Muscle layer of colon (tissue), 2 donors: ENCODE measurements at regions not wholly inside any gene's neighbourhood (a gene's known extent, or its start where the extent isn't known, plus 50 kb on each side); places are given as distances from the start of the nearest gene placed in this dataset.
"Not testable (repeated sequence)": the region's sequence is repeated elsewhere in the genome, so short reads cannot be mapped to it uniquely, and the experiment has no call there.

ENCODE experiments used
- H3K27ac ChIP-seq: one replicate; pipeline ENCODE4 v1.7.0; 2013; ENCODE audit warnings: low read depth, mild to moderate bottlenecking, low read length, moderate library complexity
- H3K27me3 ChIP-seq, 2 donors: one replicate each; pipeline ENCODE4 v1.7.0; 2013; ENCODE audit warnings: low read length in 2 of 2, mild to moderate bottlenecking in 2 of 2; ENCODE audit not compliant: insufficient read depth in 2 of 2, control insufficient read depth in 1 of 2
- H3K36me3 ChIP-seq: one replicate; pipeline ENCODE4 v1.7.0; 2013; ENCODE audit warnings: mild to moderate bottlenecking, low read length; ENCODE audit not compliant: insufficient read depth
- H3K4me1 ChIP-seq: one replicate; pipeline ENCODE4 v1.7.0; 2013; ENCODE audit warnings: mild to moderate bottlenecking, low read length; ENCODE audit not compliant: insufficient read depth
- H3K4me3 ChIP-seq, 2 donors: one replicate each; pipeline ENCODE4 v1.7.0; 2013; ENCODE audit warnings: low read length in 2 of 2, low read depth in 1 of 2, mild to moderate bottlenecking in 1 of 2, moderate library complexity in 1 of 2
- H3K9ac ChIP-seq: one replicate; pipeline ENCODE4 v1.7.0; 2013; ENCODE audit warnings: low read length
- H3K9me3 ChIP-seq: one replicate; pipeline ENCODE4 v1.7.0; 2013; ENCODE audit warnings: mild to moderate bottlenecking, low read length
- donor health status: abdominal sarcoma.
- donor health status: Adenocarcinoma of cecum.

GRCh38 chr6:105873211-105873704 is 212.9 kb upstream of the PRDM1 start:
- H3K36me3 ChIP-seq: no peaks in the 10 kb centered on the region
- H3K9me3 ChIP-seq: no peaks in the 10 kb centered on the region
- peaks cover 0 to 5% of the 10 kb centered on the region in 2 donors for H3K27me3 ChIP-seq
- no peaks in the 10 kb centered on the region for H3K4me1 ChIP-seq
- H3K27ac ChIP-seq: no peak overlapping the region
- no peak overlapping the region for H3K4me3 ChIP-seq
- H3K9ac ChIP-seq: no peak overlapping the region

GRCh38 chr6:105872249-105872648 is 213.9 kb upstream of the PRDM1 start:
- Histone ChIP-seq H3K9ac (no peak overlapping the region), H3K27ac (no peak overlapping the region), H3K4me3 (no peak overlapping the region), H3K27me3 (no peaks in the 10 kb centered on the region), H3K9me3 (no peaks in the 10 kb centered on the region), H3K36me3 (no peaks in the 10 kb centered on the region), H3K4me1 (no peaks in the 10 kb centered on the region)

DNA sequence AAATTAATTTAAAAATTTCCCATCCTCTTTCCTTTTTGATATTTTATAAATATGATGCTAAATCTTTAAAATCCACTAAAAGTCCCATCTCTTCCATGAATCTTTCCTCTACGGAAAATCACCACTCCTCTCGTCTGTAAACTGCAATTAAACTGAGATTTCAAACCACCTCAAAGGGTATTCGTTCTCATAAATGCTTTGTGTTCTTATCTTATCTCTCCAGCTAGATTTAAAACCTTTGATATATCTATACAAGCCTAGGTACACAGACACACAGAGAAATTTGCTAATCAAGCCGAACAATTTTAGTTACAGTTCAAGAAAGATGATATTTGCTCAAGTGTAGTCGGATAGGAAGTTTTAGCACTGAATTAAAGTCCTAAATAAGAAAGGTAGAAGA is 214.6 kb upstream of the PRDM1 start:
- Histone ChIP-seq H3K9ac (no peak overlapping the region), H3K27me3 (no peaks in the 10 kb centered on the region), H3K27ac (no peak overlapping the region)

DNA sequence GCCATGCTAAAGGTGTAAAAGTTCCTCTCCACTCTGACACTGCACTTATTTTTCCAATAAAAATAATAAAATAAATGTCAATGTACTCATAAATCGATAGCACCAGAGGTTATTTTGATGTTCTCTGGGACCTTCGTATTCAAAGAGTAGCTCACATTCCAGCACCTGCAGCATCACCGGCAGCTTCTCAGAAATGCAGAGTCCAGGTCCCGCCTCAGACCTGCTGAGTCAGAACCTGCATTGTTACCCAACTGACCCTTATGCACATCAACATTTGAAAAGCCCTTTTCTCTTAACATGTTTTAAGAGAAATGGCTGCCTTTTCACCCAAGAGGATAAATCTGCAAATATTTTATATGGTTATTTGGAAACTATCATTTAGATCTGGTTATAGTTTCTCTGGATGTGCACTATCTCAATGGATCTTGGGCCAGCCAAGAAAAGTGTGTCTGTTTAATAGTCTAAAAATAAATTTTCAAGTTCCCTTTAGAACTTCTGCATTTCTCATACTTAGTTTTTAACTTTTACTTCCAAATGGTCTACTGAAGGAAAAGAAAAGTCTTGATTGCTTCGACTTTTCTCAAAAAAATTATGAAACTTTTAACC is 216.2 kb upstream of the PRDM1 start:
- no peak overlapping the region for H3K27ac ChIP-seq
- H3K9ac ChIP-seq: no peak overlapping the region
- no peaks in the 10 kb centered on the region for H3K36me3 ChIP-seq
- no peak overlapping the region for H3K4me3 ChIP-seq
- H3K4me1 ChIP-seq: no peaks in the 10 kb centered on the region
- no peaks in the 10 kb centered on the region for H3K27me3 ChIP-seq
- H3K9me3 ChIP-seq: no peaks in the 10 kb centered on the region

More for the DNA sequence above, 214.6 kb upstream of the PRDM1 start:
- Histone ChIP-seq H3K4me1 (no peaks in the 10 kb centered on the region), H3K36me3 (no peaks in the 10 kb centered on the region), H3K4me3 (no peak overlapping the region), H3K9me3 (no peaks in the 10 kb centered on the region)

DNA sequence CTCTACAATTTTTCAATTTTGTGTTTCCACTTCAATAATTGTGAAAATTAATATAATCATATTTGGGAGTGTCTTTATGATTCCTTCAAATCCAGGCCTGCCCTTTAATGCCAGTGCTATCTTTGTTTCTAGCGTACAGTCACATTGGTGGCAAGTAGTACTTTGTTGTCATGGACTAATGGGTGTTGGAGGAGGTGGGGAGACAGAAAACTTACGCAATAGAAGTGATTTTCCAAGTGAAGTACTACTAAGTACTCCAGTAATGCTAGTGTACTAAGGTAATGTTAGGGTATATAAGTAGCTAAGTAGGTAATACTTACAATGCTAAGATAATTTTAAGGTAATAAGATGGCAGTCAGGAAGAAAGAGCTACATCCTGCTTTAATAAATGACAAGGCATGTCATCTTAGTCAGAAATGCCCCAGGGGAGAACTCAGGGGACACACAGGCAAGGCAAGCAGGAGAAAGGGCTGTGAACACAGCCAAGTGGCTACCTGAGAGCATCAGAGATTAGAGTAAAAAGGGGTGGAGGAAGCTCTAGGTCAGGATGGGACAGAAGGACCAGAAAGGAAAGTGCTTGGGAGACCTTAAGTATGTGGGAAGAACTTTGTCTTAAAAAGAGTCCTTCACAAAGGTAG is 217.2 kb upstream of the PRDM1 start:
- Histone ChIP-seq H3K9me3 (no peaks in the 10 kb centered on the region), H3K27me3 (no peaks in the 10 kb centered on the region), H3K4me3 (no peak overlapping the region), H3K27ac (no peak overlapping the region), H3K9ac (no peak overlapping the region), H3K36me3 (no peaks in the 10 kb centered on the region), H3K4me1 (no peaks in the 10 kb centered on the region)

DNA sequence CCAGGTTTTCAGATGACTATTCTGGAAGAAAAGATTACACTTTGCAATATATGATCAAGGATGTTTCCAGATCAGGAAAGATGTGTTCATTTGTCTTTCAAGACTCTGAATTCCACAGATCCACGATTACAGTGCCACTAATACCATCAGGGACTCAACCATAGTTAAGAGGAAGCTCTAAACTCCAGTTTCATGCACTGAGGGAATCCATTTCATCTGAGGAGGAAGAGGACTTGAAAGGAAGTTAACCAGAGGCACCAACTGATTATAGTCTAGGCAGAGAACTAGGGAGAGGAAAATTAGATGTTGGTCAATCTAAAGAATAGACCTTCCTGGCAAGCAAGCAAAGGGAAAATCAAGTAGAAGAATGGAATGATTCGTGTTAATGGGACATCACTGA is 218.3 kb upstream of the PRDM1 start:
- no peaks in the 10 kb centered on the region for H3K36me3 ChIP-seq
- H3K9me3 ChIP-seq: no peaks in the 10 kb centered on the region
- H3K4me3 ChIP-seq: no peak overlapping the region
- H3K27ac ChIP-seq: no peak overlapping the region
- H3K27me3 ChIP-seq: no peaks in the 10 kb centered on the region
- H3K4me1 ChIP-seq: no peaks in the 10 kb centered on the region
- no peak overlapping the region for H3K9ac ChIP-seq

GRCh38 chr6:105867277-105867676 is 218.9 kb upstream of the PRDM1 start:
- Histone ChIP-seq H3K27ac (no peak overlapping the region), H3K4me1 (no peaks in the 10 kb centered on the region), H3K36me3 (no peaks in the 10 kb centered on the region), H3K9me3 (no peaks in the 10 kb centered on the region), H3K9ac (no peak overlapping the region), H3K4me3 (no peak overlapping the region), H3K27me3 (no peaks in the 10 kb centered on the region)

- H3K4me1 ChIP-seq: no peaks in the 10 kb centered on the region
- H3K27ac ChIP-seq: no peak overlapping the region
- no peak overlapping the region for H3K9ac ChIP-seq
Observed at GRCh38 chr6:105862936-105863607, 223.1 kb upstream of the PRDM1 start.

DNA sequence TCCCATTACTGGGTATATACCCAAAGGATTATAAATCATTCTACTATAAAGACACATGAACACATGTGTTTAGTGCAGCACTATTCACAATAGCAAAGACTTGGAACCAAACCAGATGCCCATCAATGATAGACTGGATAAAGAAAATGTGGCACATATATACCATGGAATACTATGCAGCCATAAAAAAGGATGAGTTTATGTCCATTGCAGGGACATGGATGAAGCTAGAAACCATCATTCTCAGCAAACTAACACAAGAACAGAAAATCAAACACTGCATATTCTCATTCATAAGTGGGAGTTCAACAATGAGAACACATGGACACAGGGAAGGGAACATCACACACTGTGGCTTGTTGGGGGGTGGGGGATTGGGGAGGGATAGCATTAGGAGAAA is 225.2 kb upstream of the PRDM1 start:
- H3K27ac ChIP-seq, H3K36me3 ChIP-seq, H3K9ac ChIP-seq, H3K9me3 ChIP-seq, H3K27me3 ChIP-seq, H3K4me1 ChIP-seq, H3K4me3 ChIP-seq: not testable (repeated sequence)

More at GRCh38 chr6:105862936-105863607, 223.1 kb upstream of the PRDM1 start:
- H3K36me3 ChIP-seq: no peaks in the 10 kb centered on the region
- no peaks in the 10 kb centered on the region for H3K27me3 ChIP-seq
- H3K9me3 ChIP-seq: no peaks in the 10 kb centered on the region
- H3K4me3 ChIP-seq: no peak overlapping the region

DNA sequence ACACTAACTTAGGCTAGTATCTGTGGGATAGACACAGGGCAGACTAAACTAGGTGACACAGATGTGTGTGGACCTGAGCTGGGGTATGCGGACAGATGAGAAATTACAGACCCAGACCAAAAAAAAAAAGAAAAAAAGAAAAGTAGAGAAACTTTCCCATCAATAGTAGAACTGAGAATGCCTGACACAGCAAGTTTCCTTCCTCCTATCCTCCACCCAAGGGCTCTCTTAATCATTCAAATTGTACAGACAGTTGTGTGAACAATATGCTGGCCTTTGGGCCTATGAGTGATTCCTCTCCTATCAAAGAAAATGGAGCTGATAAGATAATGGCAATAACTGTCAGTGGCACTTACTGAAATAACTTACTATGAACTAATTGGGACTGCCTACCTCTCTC is 226.7 kb upstream of the PRDM1 start:
- H3K27me3 ChIP-seq: no peaks in the 10 kb centered on the region
- H3K9ac ChIP-seq: no peak overlapping the region
- no peaks in the 10 kb centered on the region for H3K9me3 ChIP-seq
- H3K36me3 ChIP-seq: no peaks in the 10 kb centered on the region
- no peak overlapping the region for H3K4me3 ChIP-seq
- H3K27ac ChIP-seq: no peak overlapping the region
- H3K4me1 ChIP-seq: no peaks in the 10 kb centered on the region

DNA sequence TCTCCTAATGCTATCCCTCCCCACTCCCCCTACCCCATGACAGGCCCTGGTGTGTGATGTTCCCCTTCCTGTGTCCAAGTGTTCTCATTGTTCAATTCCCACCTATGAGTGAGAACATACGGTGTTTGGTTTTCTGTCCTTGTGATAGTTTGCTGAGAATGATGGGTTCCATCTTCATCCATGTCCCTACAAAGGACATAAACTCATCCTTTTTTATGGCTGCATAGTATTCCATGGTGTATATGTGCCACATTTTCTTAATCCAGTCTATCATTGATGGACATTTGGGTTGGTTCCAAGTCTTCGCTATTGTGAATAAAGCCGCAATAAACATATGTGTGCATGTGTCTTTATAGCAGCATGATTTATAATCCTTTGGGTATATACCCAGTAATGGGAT is 227.5 kb upstream of the PRDM1 start:
- H3K4me3 ChIP-seq, H3K9ac ChIP-seq, H3K27ac ChIP-seq, H3K36me3 ChIP-seq, H3K9me3 ChIP-seq, H3K27me3 ChIP-seq, H3K4me1 ChIP-seq: not testable (repeated sequence)
